Fibroblast of lung (primary cell): ENCODE measurements at regions not wholly inside any gene's neighbourhood (a gene's known extent, or its start where the extent isn't known, plus 50 kb on each side); places are given as distances from the start of the nearest gene placed in this dataset.
A peak's percentile ranks its signal among the peaks of the same experiment; 100 is the strongest.

Experiments
- DNase-seq, 2 donors: peaks; one replicate each; pipeline versions ENCODE4 v3.0.0 to v3.0.0-alpha.2; 2010; ENCODE audit warnings: low read depth in 2 of 2
- H2AFZ ChIP-seq: 2 replicates; pipeline ENCODE4 v1.5.1; 2012; ENCODE audit warnings: low read length, control low read depth, inconsistent platforms
- H3K27ac ChIP-seq: 2 replicates; pipeline ENCODE4 v1.5.1; 2011; ENCODE audit warnings: low read length, control low read depth; ENCODE audit not compliant: insufficient read depth
- H3K27me3 ChIP-seq: 2 replicates; pipeline ENCODE4 v1.5.1; 2011; ENCODE audit warnings: mild to moderate bottlenecking, low read length; ENCODE audit not compliant: control insufficient read depth, insufficient read depth
- H3K36me3 ChIP-seq: 2 replicates; pipeline ENCODE4 v1.5.1; 2011; ENCODE audit warnings: low read length; ENCODE audit not compliant: control insufficient read depth, insufficient read depth
- H3K4me1 ChIP-seq: 2 replicates; pipeline ENCODE4 v1.5.1; 2011; ENCODE audit warnings: low read length; ENCODE audit not compliant: control insufficient read depth, insufficient read depth; ENCODE audit errors: extremely low read depth
- H3K4me2 ChIP-seq: 2 replicates; pipeline ENCODE4 v1.5.1; 2011; ENCODE audit warnings: low read length, control low read depth; ENCODE audit not compliant: insufficient read depth; ENCODE audit errors: extremely low read depth
- H3K4me3 ChIP-seq, 4 experiments: fragments of 200-600 bp in 1 of 4; sonication (generic) in 1 of 4; replicated peaks in 1 of 4; 2 replicates each; pipeline ENCODE4 v1.5.1; 2011 to 2016; ENCODE audit warnings: low read length in 4 of 4, low read depth in 3 of 4, mild to moderate bottlenecking in 3 of 4, control low read depth in 2 of 4, inconsistent platforms in 1 of 4, mixed read lengths in 1 of 4; ENCODE audit not compliant: insufficient read depth in 1 of 4; ENCODE audit errors: control extremely low read depth in 1 of 4
- H3K79me2 ChIP-seq: 2 replicates; pipeline ENCODE4 v1.5.1; 2012; ENCODE audit warnings: mild to moderate bottlenecking, low read length, inconsistent platforms; ENCODE audit not compliant: control insufficient read depth, insufficient read depth
- H3K9ac ChIP-seq: 2 replicates; pipeline ENCODE4 v1.5.1; 2011; ENCODE audit warnings: mild to moderate bottlenecking, low read length, control low read depth; ENCODE audit not compliant: insufficient read depth
- H3K9me3 ChIP-seq: 2 replicates; pipeline ENCODE4 v1.5.1; 2012; ENCODE audit warnings: low read depth, low read length; ENCODE audit not compliant: control insufficient read depth, insufficient read depth
- H4K20me1 ChIP-seq: 2 replicates; pipeline ENCODE4 v1.5.1; 2011; ENCODE audit warnings: low read length; ENCODE audit not compliant: control insufficient read depth, insufficient read depth; ENCODE audit errors: extremely low read depth
- EZH2 ChIP-seq: IDR thresholded peaks from 2 replicates; pipeline ENCODE4 v1.5.1; 2012; ENCODE audit warnings: low read length, control low read depth, mild to moderate bottlenecking; ENCODE audit errors: missing control alignments
- TF ChIP-seq, protein P1 (sequence below), 2 donors: IDR thresholded peaks in 1 of 2; conservative IDR thresholded peaks in 1 of 2; 1 replicate in 1 of 2; 2 replicates in 1 of 2; pipeline ENCODE4 v1.5.1; 2011 to 2012; ENCODE audit warnings: low read length in 2 of 2, control low read depth in 1 of 2, inconsistent platforms in 1 of 2, low read depth in 1 of 2, mild to moderate bottlenecking in 1 of 2

DNA sequence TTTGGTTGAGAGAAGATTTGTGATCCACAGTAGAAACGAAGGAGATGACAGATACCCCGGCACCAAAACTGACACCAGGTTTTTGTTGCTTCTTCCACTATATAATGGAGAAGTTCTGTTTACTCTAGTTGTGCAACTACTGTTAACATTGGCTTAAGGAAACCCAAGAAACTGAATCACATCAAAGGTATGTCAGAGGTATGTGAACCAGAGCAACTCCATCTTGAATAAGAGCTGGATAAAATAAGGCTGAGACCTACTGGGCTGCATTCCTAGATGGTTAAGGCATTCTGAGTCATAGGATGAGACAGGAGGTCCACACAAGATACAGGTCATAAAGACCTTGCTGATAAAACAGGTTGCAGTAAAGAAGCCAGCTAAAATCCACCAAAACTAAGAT, 173.7 kb upstream of the CAMK1G start:
- Histone ChIP-seq H2AFZ (no peak overlapping the region), H3K4me1 (peaks cover 8% of the 10 kb centered on the region), H3K27me3 (no peaks in the 10 kb centered on the region), H3K9ac (no peak overlapping the region), H3K79me2 (no peaks in the 10 kb centered on the region), H3K4me2 (no peak overlapping the region), H3K4me3 (no peak overlapping the region), H4K20me1 (no peaks in the 10 kb centered on the region), H3K9me3 (no peaks in the 10 kb centered on the region), H3K27ac (no peak overlapping the region), H3K36me3 (no peaks in the 10 kb centered on the region)
- no peak for TF ChIP-seq EZH2
- TF ChIP-seq, protein P1, sequence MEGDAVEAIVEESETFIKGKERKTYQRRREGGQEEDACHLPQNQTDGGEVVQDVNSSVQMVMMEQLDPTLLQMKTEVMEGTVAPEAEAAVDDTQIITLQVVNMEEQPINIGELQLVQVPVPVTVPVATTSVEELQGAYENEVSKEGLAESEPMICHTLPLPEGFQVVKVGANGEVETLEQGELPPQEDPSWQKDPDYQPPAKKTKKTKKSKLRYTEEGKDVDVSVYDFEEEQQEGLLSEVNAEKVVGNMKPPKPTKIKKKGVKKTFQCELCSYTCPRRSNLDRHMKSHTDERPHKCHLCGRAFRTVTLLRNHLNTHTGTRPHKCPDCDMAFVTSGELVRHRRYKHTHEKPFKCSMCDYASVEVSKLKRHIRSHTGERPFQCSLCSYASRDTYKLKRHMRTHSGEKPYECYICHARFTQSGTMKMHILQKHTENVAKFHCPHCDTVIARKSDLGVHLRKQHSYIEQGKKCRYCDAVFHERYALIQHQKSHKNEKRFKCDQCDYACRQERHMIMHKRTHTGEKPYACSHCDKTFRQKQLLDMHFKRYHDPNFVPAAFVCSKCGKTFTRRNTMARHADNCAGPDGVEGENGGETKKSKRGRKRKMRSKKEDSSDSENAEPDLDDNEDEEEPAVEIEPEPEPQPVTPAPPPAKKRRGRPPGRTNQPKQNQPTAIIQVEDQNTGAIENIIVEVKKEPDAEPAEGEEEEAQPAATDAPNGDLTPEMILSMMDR (conservative IDR thresholded peaks at IDR 0.05 in 1 of 2, IDR thresholded peaks at IDR 0.05 in 1 of 2; ENCODE audit: low read depth in 1 of 2, low read length in 2 of 2): no peak
- peak; percentile 37 to 94 for DNase-seq

DNA sequence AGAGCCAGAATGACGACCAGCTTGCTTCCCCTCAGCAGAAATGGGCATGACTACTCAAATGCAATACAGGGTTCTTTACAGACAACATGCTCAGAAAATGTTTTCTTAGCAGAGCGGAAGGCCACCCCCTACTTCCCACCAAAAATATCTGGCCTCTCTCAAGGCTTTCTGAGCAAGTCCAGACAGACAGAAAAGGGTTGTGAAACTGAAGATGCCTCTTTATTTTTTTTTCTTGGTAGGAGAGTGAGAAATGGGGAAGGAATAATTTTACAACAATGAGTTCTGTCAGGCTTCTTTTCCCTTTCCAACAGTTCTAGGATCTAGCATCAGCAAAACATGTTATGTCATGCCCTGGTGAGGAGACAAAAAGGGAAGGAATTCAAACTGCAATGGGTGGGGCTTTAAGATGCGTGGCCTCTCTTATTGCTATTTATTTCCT, 172.0 kb upstream of the CAMK1G start:
- Histone ChIP-seq H3K9ac (no peak overlapping the region), H3K4me1 (peaks cover 4% of the 10 kb centered on the region), H3K9me3 (no peaks in the 10 kb centered on the region), H3K27ac (no peak overlapping the region), H4K20me1 (no peaks in the 10 kb centered on the region), H3K27me3 (no peaks in the 10 kb centered on the region), H3K4me3 (no peak overlapping the region), H2AFZ (no peak overlapping the region), H3K4me2 (no peak overlapping the region), H3K36me3 (no peaks in the 10 kb centered on the region), H3K79me2 (no peaks in the 10 kb centered on the region)
- DNase-seq: peak; percentile 23 to 65
- TF ChIP-seq, protein P1 (conservative IDR thresholded peaks at IDR 0.05 in 1 of 2, IDR thresholded peaks at IDR 0.05 in 1 of 2; ENCODE audit: low read depth in 1 of 2, low read length in 2 of 2): no peak
- no peak for TF ChIP-seq EZH2

DNA sequence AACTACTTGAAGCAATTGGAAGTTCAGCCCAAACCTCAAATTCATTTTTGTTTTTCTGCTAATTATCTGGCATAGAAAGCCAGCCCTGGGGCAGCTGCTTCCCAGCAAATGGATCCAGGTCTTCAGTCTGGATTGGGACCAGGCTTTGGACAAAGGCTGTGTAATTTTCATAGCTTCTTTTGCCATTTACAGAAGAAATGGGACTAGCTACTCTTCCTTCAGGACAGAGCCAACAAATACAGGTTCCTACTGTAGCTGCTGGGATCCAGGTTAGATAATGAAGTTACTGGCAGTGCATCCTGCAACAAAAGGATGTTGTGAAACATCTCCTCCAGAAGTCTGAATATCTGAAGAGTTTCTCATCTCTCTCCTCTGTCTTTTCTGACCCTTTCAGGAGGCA, 171.5 kb upstream of the CAMK1G start:
- H3K36me3 ChIP-seq: no peaks in the 10 kb centered on the region
- no peak overlapping the region for H3K4me3 ChIP-seq
- H3K79me2 ChIP-seq: no peaks in the 10 kb centered on the region
- H3K9ac ChIP-seq: no peak overlapping the region
- no peak overlapping the region for H3K4me2 ChIP-seq
- DNase-seq: peak in 1 of 2 donors; percentile 38
- TF ChIP-seq, protein P1 (conservative IDR thresholded peaks at IDR 0.05 in 1 of 2, IDR thresholded peaks at IDR 0.05 in 1 of 2; ENCODE audit: low read depth in 1 of 2, low read length in 2 of 2): no peak
- no peak for TF ChIP-seq EZH2
- no peaks in the 10 kb centered on the region for H3K27me3 ChIP-seq
- peaks cover 4% of the 10 kb centered on the region for H3K4me1 ChIP-seq
- no peaks in the 10 kb centered on the region for H3K9me3 ChIP-seq
- no peak overlapping the region for H3K27ac ChIP-seq
- H2AFZ ChIP-seq: no peak overlapping the region
- no peaks in the 10 kb centered on the region for H4K20me1 ChIP-seq
